GM12892 (cell line): ENCODE measurements at regions not wholly inside any gene's neighbourhood (a gene's known extent, or its start where the extent isn't known, plus 50 kb on each side); places are given as distances from the start of the nearest gene placed in this dataset.

Source experiments
- POLR2A ChIP-seq: IDR thresholded peaks from 2 replicates; pipeline ENCODE4 v1.6.1; 2011; ENCODE audit warnings: low read depth, low read length, control low read depth
- POLR2AphosphoS5 ChIP-seq: IDR thresholded peaks from 2 replicates; pipeline ENCODE4 v1.6.1; 2011; ENCODE audit warnings: low read depth, low read length, control low read depth
- TAF1 ChIP-seq: IDR thresholded peaks from 2 replicates; pipeline ENCODE4 v1.6.1; 2011; ENCODE audit warnings: low read depth, mild to moderate bottlenecking, control low read depth, low read length, borderline replicate concordance

GRCh38 chr20:33910056-33910455 is 83.7 kb upstream of the RALY start:
- TF ChIP-seq POLR2A (no peak), POLR2AphosphoS5 (no peak), TAF1 (no peak)
